Body of pancreas (tissue), 4 donors: ENCODE measurements at regions not wholly inside any gene's neighbourhood (a gene's known extent, or its start where the extent isn't known, plus 50 kb on each side); places are given as distances from the start of the nearest gene placed in this dataset.

Source experiments
- CTCF ChIP-seq, 7 experiments: fragments of 450-650 bp in 4 of 7; fragments of 200-600 bp in 3 of 7; sonication (generic) in 3 of 7; IDR thresholded peaks; one replicate each; pipeline ENCODE4 v1.5.1; 2016 to 2019; ENCODE audit warnings: antibody characterized with exemption in 7 of 7
- POLR2A ChIP-seq, 3 donors: fragments of 450-650 bp; IDR thresholded peaks; one replicate each; pipeline ENCODE4 v1.6.1; 2016; ENCODE audit warnings: antibody characterized with exemption in 3 of 3, mild to moderate bottlenecking in 2 of 3

- TF ChIP-seq CTCF (IDR thresholded peaks at IDR 0.05): no peak
- no peak for TF ChIP-seq POLR2A (IDR thresholded peaks at IDR 0.05)
These were observed 68.5 kb upstream of the GTF3A start for GRCh38 chr13:27355894-27356293.
